ENCODE measurements at regions not wholly inside any gene's neighbourhood (a gene's known extent, or its start where the extent isn't known, plus 50 kb on each side); places are given as distances from the start of the nearest gene placed in this dataset.

- Histone ChIP-seq H3K4me1 (no peaks in the 10 kb centered on the region), H3K9me3 (no peaks in the 10 kb centered on the region), H3K27ac (no peak overlapping the region), H3K4me3 (no peak overlapping the region), H3K36me3 (no peaks in the 10 kb centered on the region), H3K27me3 (no peaks in the 10 kb centered on the region)
- intact Hi-C loops (cut with DNase I; ENCODE audit: low total_unique reads) = no loop called here
- 78 to 85% (median 80%) methylated on average over 7 of the region's 7 CpGs for WGBS, 5 donors
- TF ChIP-seq POLR2AphosphoS5 (IDR thresholded peaks at IDR 0.05) (no peak), CTCF (IDR thresholded peaks at IDR 0.05) (no peak), EP300 (IDR thresholded peaks at IDR 0.05) (no peak), POLR2A (IDR thresholded peaks at IDR 0.05) (no peak)
- DNase-seq = no peak
Measured at GRCh38 chr7:26470691-26471090, 179.0 kb downstream of the SNX10 start.

GRCh38 chr7:26471306-26472075 is 179.8 kb downstream of the SNX10 start:
- H3K4me1 ChIP-seq = no peaks in the 10 kb centered on the region
- no peak for DNase-seq
- H3K4me3 ChIP-seq = no peak overlapping the region
- H3K27ac ChIP-seq = no peak overlapping the region
- H3K9me3 ChIP-seq = no peaks in the 10 kb centered on the region
- WGBS, 5 donors = 89 to 97% (median 95%) methylated on average over 9 of the region's 9 CpGs
- intact Hi-C loops (cut with DNase I; ENCODE audit: low total_unique reads) = no loop called here
- TF ChIP-seq CTCF (IDR thresholded peaks at IDR 0.05) (no peak), EP300 (IDR thresholded peaks at IDR 0.05) (no peak), POLR2A (IDR thresholded peaks at IDR 0.05) (no peak), POLR2AphosphoS5 (IDR thresholded peaks at IDR 0.05) (no peak)
- H3K27me3 ChIP-seq = no peaks in the 10 kb centered on the region
- no peaks in the 10 kb centered on the region for H3K36me3 ChIP-seq

- no peak overlapping the region for H3K4me3 ChIP-seq
- 63 to 88% (median 69%) methylated on average over 2 of the region's 2 CpGs for whole genome bisulfite sequencing, 5 donors
- H3K9me3 ChIP-seq = no peaks in the 10 kb centered on the region
- H3K27ac ChIP-seq = no peak overlapping the region
- TF ChIP-seq POLR2AphosphoS5 (IDR thresholded peaks at IDR 0.05) (no peak), POLR2A (IDR thresholded peaks at IDR 0.05) (no peak), CTCF (IDR thresholded peaks at IDR 0.05) (no peak), EP300 (IDR thresholded peaks at IDR 0.05) (no peak)
- intact Hi-C loops (cut with DNase I; ENCODE audit: low total_unique reads) = no loop called here
- no peaks in the 10 kb centered on the region for H3K4me1 ChIP-seq
- no peaks in the 10 kb centered on the region for H3K27me3 ChIP-seq
- no peaks in the 10 kb centered on the region for H3K36me3 ChIP-seq
- no peak for DNase-seq
Measured at GRCh38 chr7:26472971-26473370, 181.3 kb downstream of the SNX10 start.

GRCh38 chr7:26476271-26476670 is 184.6 kb downstream of the SNX10 start:
- no peaks in the 10 kb centered on the region for H3K4me1 ChIP-seq
- no peak overlapping the region for H3K4me3 ChIP-seq
- intact Hi-C loops (cut with DNase I; ENCODE audit: low total_unique reads) = no loop called here
- TF ChIP-seq CTCF (IDR thresholded peaks at IDR 0.05) (no peak), POLR2A (IDR thresholded peaks at IDR 0.05) (no peak), EP300 (IDR thresholded peaks at IDR 0.05) (no peak), POLR2AphosphoS5 (IDR thresholded peaks at IDR 0.05) (no peak)
- no peaks in the 10 kb centered on the region for H3K9me3 ChIP-seq
- H3K27me3 ChIP-seq = no peaks in the 10 kb centered on the region
- 94 to 100% (median 96%) methylated on average over 1 of the region's 1 CpG for WGBS, 5 donors
- H3K36me3 ChIP-seq = no peaks in the 10 kb centered on the region
- H3K27ac ChIP-seq = no peak overlapping the region
- DNase-seq = no peak

All from stomach (tissue), 8 donors.